ENCODE measurements at regions not wholly inside any gene's neighbourhood (a gene's known extent, or its start where the extent isn't known, plus 50 kb on each side); places are given as distances from the start of the nearest gene placed in this dataset.

DNA sequence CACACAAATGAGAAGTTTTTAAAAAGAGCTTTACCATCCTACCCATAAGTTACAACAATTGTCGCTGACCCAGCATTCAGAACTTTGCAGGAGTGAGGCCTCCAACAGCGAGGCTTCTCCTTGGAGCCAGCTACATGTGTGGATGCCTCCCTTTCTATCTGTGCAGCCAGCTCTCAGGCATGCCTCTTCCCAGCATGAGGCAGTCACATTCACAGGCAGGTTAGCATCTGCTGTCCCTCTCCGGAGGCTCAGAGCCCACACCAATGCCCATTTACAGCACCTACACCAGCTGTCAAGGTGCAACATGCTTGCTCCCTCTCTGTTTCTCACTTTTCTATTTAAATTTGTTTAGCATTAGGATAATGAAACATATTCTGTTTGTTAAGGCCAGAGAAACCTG lies 278.7 kb upstream of the PODXL start:
- H3K27me3 ChIP-seq (ENCODE audit: low read depth, low read length) = peaks cover 41% of the 10 kb centered on the region
- no peaks in the 10 kb centered on the region for H4K20me1 ChIP-seq (ENCODE audit: insufficient read depth, low read length)
- H3K36me3 ChIP-seq (replicated peaks; ENCODE audit: low read depth, low read length) = no peaks in the 10 kb centered on the region
- no peaks in the 10 kb centered on the region for H3K4me1 ChIP-seq (ENCODE audit: low read length)
- no peak for TF ChIP-seq EZH2phosphoT487 (IDR thresholded peaks at IDR 0.05; ENCODE audit: low read depth)
- no peak for TF ChIP-seq CTCF (IDR thresholded peaks at IDR 0.05; ENCODE audit: low read depth, low read length)
- no peak overlapping the region for H3K4me2 ChIP-seq (ENCODE audit: low read length)
- no peaks in the 10 kb centered on the region for H3K9me3 ChIP-seq (ENCODE audit: insufficient read depth, low read length)
- no peak overlapping the region for H3K4me3 ChIP-seq (ENCODE audit: low read length)
- H3K27ac ChIP-seq (ENCODE audit: low read length) = no peak overlapping the region
- no peak overlapping the region for H2AFZ ChIP-seq (ENCODE audit: low read depth, low read length)
- H3K9ac ChIP-seq (ENCODE audit: low read length) = no peak overlapping the region
- no peaks in the 10 kb centered on the region for H3K79me2 ChIP-seq (ENCODE audit: low read length)

DNA sequence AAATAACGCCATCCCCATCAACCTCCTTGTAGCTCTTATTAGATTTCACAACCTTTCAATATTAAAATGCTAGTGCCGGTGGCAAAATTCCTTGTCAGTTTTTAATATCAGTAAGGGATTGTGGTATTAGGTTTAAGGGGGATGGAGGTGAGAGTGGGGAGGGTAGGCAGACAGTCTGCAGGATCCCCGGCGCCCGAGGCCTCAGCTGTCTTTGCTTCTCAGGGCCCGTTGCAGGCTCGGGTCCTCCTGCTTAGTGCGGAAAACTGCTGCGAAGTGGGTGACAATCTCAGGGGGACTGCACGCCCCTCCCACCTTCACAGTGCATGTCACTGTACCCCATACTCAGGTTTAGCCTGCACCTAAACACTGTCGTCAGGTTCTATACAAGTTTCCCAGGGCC lies 274.3 kb upstream of the PODXL start:
- Histone ChIP-seq H3K9me3 (ENCODE audit: insufficient read depth, low read length) (no peaks in the 10 kb centered on the region), H3K4me1 (ENCODE audit: low read length) (no peaks in the 10 kb centered on the region), H2AFZ (ENCODE audit: low read depth, low read length) (no peak overlapping the region), H3K9ac (ENCODE audit: low read length) (no peak overlapping the region), H3K27me3 (ENCODE audit: low read depth, low read length) (peaks cover 12% of the 10 kb centered on the region), H3K36me3 (replicated peaks; ENCODE audit: low read depth, low read length) (no peaks in the 10 kb centered on the region), H3K27ac (ENCODE audit: low read length) (no peak overlapping the region), H4K20me1 (ENCODE audit: insufficient read depth, low read length) (no peaks in the 10 kb centered on the region), H3K4me3 (ENCODE audit: low read length) (no peak overlapping the region), H3K79me2 (ENCODE audit: low read length) (no peaks in the 10 kb centered on the region), H3K4me2 (ENCODE audit: low read length) (no peak overlapping the region)
- TF ChIP-seq EZH2phosphoT487 (IDR thresholded peaks at IDR 0.05; ENCODE audit: low read depth) (no peak), CTCF (IDR thresholded peaks at IDR 0.05; ENCODE audit: low read depth, low read length) (no peak)

- Histone ChIP-seq H3K9me3 (ENCODE audit: insufficient read depth, low read length) (no peaks in the 10 kb centered on the region), H3K79me2 (ENCODE audit: low read length) (no peaks in the 10 kb centered on the region), H3K36me3 (replicated peaks; ENCODE audit: low read depth, low read length) (no peaks in the 10 kb centered on the region), H3K9ac (ENCODE audit: low read length) (no peak overlapping the region), H3K27ac (ENCODE audit: low read length) (no peak overlapping the region), H3K4me1 (ENCODE audit: low read length) (no peaks in the 10 kb centered on the region), H3K4me2 (ENCODE audit: low read length) (no peak overlapping the region), H2AFZ (ENCODE audit: low read depth, low read length) (no peak overlapping the region), H4K20me1 (ENCODE audit: insufficient read depth, low read length) (no peaks in the 10 kb centered on the region), H3K4me3 (ENCODE audit: low read length) (no peak overlapping the region), H3K27me3 (ENCODE audit: low read depth, low read length) (peaks cover 6% of the 10 kb centered on the region)
- TF ChIP-seq EZH2phosphoT487 (IDR thresholded peaks at IDR 0.05; ENCODE audit: low read depth) (no peak), CTCF (IDR thresholded peaks at IDR 0.05; ENCODE audit: low read depth, low read length) (no peak)
Measured at GRCh38 chr7:131829947-131830558, 273.6 kb upstream of the PODXL start.

GRCh38 chr7:131827421-131827820 lies 271.0 kb upstream of the PODXL start:
- Histone ChIP-seq H3K9me3 (ENCODE audit: insufficient read depth, low read length) (no peaks in the 10 kb centered on the region), H3K27ac (ENCODE audit: low read length) (no peak overlapping the region), H3K36me3 (replicated peaks; ENCODE audit: low read depth, low read length) (no peaks in the 10 kb centered on the region), H3K9ac (ENCODE audit: low read length) (no peak overlapping the region), H3K4me3 (ENCODE audit: low read length) (no peak overlapping the region), H4K20me1 (ENCODE audit: insufficient read depth, low read length) (no peaks in the 10 kb centered on the region), H2AFZ (ENCODE audit: low read depth, low read length) (no peak overlapping the region), H3K4me2 (ENCODE audit: low read length) (no peak overlapping the region), H3K4me1 (ENCODE audit: low read length) (no peaks in the 10 kb centered on the region), H3K79me2 (ENCODE audit: low read length) (no peaks in the 10 kb centered on the region), H3K27me3 (ENCODE audit: low read depth, low read length) (peaks cover 5% of the 10 kb centered on the region; the same call in 1 of the 2 replicates)
- TF ChIP-seq EZH2phosphoT487 (IDR thresholded peaks at IDR 0.05; ENCODE audit: low read depth) = no peak
- no peak for TF ChIP-seq CTCF (IDR thresholded peaks at IDR 0.05; ENCODE audit: low read depth, low read length)

All from OCI-LY3 (cell line).